ENCODE measurements at regions not wholly inside any gene's neighbourhood (a gene's known extent, or its start where the extent isn't known, plus 50 kb on each side); places are given as distances from the start of the nearest gene placed in this dataset.

DNA sequence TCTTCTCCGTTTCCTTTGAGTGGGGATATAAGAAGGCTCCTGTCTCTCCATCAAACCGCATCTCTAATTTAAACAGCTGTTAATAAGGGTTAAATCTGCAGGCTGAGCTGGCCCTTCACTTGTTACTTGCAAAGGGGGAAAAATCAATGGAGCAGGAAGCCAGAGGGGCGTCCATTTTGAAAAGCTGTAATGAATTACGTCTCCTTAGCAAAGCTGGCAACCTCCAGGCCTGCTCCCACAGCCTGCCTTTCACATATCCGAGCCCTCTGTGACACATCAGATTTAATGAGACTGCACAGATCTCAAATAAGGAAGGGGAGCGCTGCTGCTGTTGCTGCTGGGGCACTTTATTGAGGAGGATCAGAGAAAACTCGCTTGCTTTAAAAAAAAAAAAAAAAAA lies 320.8 kb downstream of the BLID start:
- H3K27ac ChIP-seq (ENCODE audit: low read depth, low read length, poor library complexity, severe bottlenecking): no peak overlapping the region
- H3K9me2 ChIP-seq (ENCODE audit: insufficient read depth, low read length): no peaks in the 10 kb centered on the region
- CTCF ChIA-PET (ENCODE audit: unreplicated experiment): no interaction called here
- no peak overlapping the region for H3K4me2 ChIP-seq (ENCODE audit: low read length)
- BruUV-seq (replicated peaks): no TSS peak
- H4K20me1 ChIP-seq (ENCODE audit: insufficient read depth, low read length): no peaks in the 10 kb centered on the region
- intact Hi-C loops (cut with micrococcal nuclease; ENCODE audit: unreplicated experiment): no loop called here
- no peak overlapping the region for H3K4me3 ChIP-seq (ENCODE audit: low read depth, low read length, poor library complexity, severe bottlenecking)
- no peaks in the 10 kb centered on the region for H3K4me1 ChIP-seq (ENCODE audit: insufficient read depth, low read length, poor library complexity, severe bottlenecking)
- H2AFZ ChIP-seq (ENCODE audit: low read length): no peak overlapping the region
- no peaks in the 10 kb centered on the region for H3K36me3 ChIP-seq (ENCODE audit: insufficient read depth, low read length)
- no peak for DNase-seq (ENCODE audit: low spot score)
- POLR2A ChIA-PET: interaction anchor here (0.7 kb wide), 3 partner anchors 34 to 300 kb away, joined by 3 to 8 read pairs (median 7); no protein-coding TSS in a partner anchor
- no peaks in the 10 kb centered on the region for H3K79me2 ChIP-seq (ENCODE audit: insufficient read depth, low read depth, low read length)
- 0 out of 2 replicates have a peak, but pooled peaks cover 5% of the 10 kb centered on the region for H3K9me3 ChIP-seq (ENCODE audit: low read length)
- TF ChIP-seq, protein P1, sequence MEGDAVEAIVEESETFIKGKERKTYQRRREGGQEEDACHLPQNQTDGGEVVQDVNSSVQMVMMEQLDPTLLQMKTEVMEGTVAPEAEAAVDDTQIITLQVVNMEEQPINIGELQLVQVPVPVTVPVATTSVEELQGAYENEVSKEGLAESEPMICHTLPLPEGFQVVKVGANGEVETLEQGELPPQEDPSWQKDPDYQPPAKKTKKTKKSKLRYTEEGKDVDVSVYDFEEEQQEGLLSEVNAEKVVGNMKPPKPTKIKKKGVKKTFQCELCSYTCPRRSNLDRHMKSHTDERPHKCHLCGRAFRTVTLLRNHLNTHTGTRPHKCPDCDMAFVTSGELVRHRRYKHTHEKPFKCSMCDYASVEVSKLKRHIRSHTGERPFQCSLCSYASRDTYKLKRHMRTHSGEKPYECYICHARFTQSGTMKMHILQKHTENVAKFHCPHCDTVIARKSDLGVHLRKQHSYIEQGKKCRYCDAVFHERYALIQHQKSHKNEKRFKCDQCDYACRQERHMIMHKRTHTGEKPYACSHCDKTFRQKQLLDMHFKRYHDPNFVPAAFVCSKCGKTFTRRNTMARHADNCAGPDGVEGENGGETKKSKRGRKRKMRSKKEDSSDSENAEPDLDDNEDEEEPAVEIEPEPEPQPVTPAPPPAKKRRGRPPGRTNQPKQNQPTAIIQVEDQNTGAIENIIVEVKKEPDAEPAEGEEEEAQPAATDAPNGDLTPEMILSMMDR (conservative IDR thresholded peaks at IDR 0.05; ENCODE audit: low read length): no peak
- no peak for TF ChIP-seq EZH2phosphoT487 (IDR thresholded peaks at IDR 0.05; ENCODE audit: borderline replicate concordance, low read depth, low read length)

DNA sequence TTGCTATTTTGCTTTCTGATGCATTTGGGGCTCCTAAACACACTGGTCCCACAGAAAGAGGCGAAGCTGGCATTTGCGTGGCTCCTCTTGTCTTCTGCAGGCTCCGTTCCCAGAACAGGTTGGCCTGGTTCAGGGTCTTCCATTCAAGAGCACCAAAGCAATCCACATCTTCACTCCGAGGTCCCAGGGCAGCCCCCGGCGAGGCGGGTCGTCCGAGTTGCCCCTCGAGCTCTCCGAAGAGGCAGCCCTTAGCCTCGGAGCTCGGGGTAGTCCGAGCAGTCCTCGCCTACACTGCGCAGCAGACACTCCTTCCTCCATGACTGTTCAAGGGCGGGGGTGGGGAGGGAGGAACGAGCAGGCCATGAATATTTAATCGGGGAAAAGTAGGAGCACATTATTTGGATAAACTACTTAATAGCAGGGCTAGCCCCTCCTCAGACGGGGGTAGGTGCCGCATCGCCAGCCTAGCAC lies 321.3 kb downstream of the BLID start:
- DNase-seq (ENCODE audit: low spot score): no peak
- Histone ChIP-seq H3K36me3 (ENCODE audit: insufficient read depth, low read length) (no peaks in the 10 kb centered on the region), H4K20me1 (ENCODE audit: insufficient read depth, low read length) (no peaks in the 10 kb centered on the region), H3K4me1 (ENCODE audit: insufficient read depth, low read length, poor library complexity, severe bottlenecking) (no peaks in the 10 kb centered on the region), H3K9me3 (ENCODE audit: low read length) (0 out of 2 replicates have a peak, but pooled peaks cover 5% of the 10 kb centered on the region), H3K79me2 (ENCODE audit: insufficient read depth, low read depth, low read length) (no peaks in the 10 kb centered on the region), H3K9me2 (ENCODE audit: insufficient read depth, low read length) (no peaks in the 10 kb centered on the region), H3K4me3 (ENCODE audit: low read depth, low read length, poor library complexity, severe bottlenecking) (no peak overlapping the region), H3K27ac (ENCODE audit: low read depth, low read length, poor library complexity, severe bottlenecking) (no peak overlapping the region), H2AFZ (ENCODE audit: low read length) (no peak overlapping the region), H3K4me2 (ENCODE audit: low read length) (no peak overlapping the region)
- no peak for TF ChIP-seq EZH2phosphoT487 (IDR thresholded peaks at IDR 0.05; ENCODE audit: borderline replicate concordance, low read depth, low read length)
- no TSS peak for BruUV-seq (replicated peaks)
- ChIA-PET POLR2A (interaction anchor here (0.7 kb wide), 1 partner anchor 299 kb away, joined by 3 read pairs; no protein-coding TSS in a partner anchor), CTCF (ENCODE audit: unreplicated experiment) (interaction anchor here (0.6 kb wide), 1 partner anchor 858 kb away, joined by 3 read pairs; no protein-coding TSS in a partner anchor)
- intact Hi-C loops (cut with micrococcal nuclease; ENCODE audit: unreplicated experiment): no loop called here

DNA sequence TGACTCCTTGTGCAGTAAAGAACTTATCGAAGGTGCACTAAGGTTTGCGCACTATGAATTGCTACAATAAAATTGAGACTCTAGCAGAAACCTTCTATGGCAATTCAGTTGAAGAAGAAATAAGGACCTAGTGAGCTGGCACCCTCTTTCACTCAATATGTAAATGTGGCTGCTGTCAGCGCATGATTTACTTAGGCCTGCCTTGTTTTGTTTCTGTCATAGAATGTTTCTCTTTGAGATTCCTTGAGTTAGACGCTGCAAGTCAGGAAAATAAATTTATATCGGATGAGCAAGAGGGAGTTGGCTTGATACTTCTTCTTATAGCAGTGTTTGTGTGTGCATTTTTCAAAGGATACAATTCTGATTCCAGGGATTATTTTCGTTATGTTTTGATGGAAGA lies 322.1 kb downstream of the BLID start:
- no TSS peak for BruUV-seq (replicated peaks)
- no peaks in the 10 kb centered on the region for H3K4me1 ChIP-seq (ENCODE audit: insufficient read depth, low read length, poor library complexity, severe bottlenecking)
- POLR2A ChIA-PET: no interaction called here
- no peak overlapping the region for H3K27ac ChIP-seq (ENCODE audit: low read depth, low read length, poor library complexity, severe bottlenecking)
- H3K79me2 ChIP-seq (ENCODE audit: insufficient read depth, low read depth, low read length): no peaks in the 10 kb centered on the region
- no peaks in the 10 kb centered on the region for H3K9me2 ChIP-seq (ENCODE audit: insufficient read depth, low read length)
- no peaks in the 10 kb centered on the region for H4K20me1 ChIP-seq (ENCODE audit: insufficient read depth, low read length)
- H3K36me3 ChIP-seq (ENCODE audit: insufficient read depth, low read length): no peaks in the 10 kb centered on the region
- intact Hi-C loops (cut with micrococcal nuclease; ENCODE audit: unreplicated experiment): no loop called here
- CTCF ChIA-PET (ENCODE audit: unreplicated experiment): no interaction called here
- no peak for TF ChIP-seq EZH2phosphoT487 (IDR thresholded peaks at IDR 0.05; ENCODE audit: borderline replicate concordance, low read depth, low read length)
- TF ChIP-seq, protein P1 (conservative IDR thresholded peaks at IDR 0.05; ENCODE audit: low read length): no peak
- no peak overlapping the region for H2AFZ ChIP-seq (ENCODE audit: low read length)
- H3K4me2 ChIP-seq (ENCODE audit: low read length): no peak overlapping the region
- H3K9me3 ChIP-seq (ENCODE audit: low read length): no peaks in the 10 kb centered on the region
- H3K4me3 ChIP-seq (ENCODE audit: low read depth, low read length, poor library complexity, severe bottlenecking): no peak overlapping the region
- no peak for DNase-seq (ENCODE audit: low spot score)
